Neural cell (in vitro differentiated cells): ENCODE measurements at regions not wholly inside any gene's neighbourhood (a gene's known extent, or its start where the extent isn't known, plus 50 kb on each side); places are given as distances from the start of the nearest gene placed in this dataset.

Source experiments
- H2AFZ ChIP-seq: fragments of 200-600, 300-800 bp; sonication (generic), shearing (Covaris generic); 2 replicates; pipeline ENCODE4 v1.6.0; 2014; ENCODE audit warnings: low read depth, mild to moderate bottlenecking, antibody characterized with exemption, low read length, moderate library complexity
- H3F3A ChIP-seq: fragments of 200-600 bp; shearing (Covaris generic); 2 replicates; pipeline ENCODE4 v1.6.1; 2016; ENCODE audit warnings: mild to moderate bottlenecking, moderate library complexity, mixed read lengths, antibody characterized with exemption, low read length; ENCODE audit not compliant: insufficient read depth, poor library complexity, severe bottlenecking
- H3K27ac ChIP-seq: fragments of 200-600, 300-800 bp; sonication (generic), shearing (Covaris generic); 2 replicates; pipeline ENCODE4 v1.5.1; 2014; ENCODE audit warnings: mild to moderate bottlenecking, low read length, moderate library complexity
- H3K27me3 ChIP-seq: fragments of 300-800, 200-600 bp; sonication (generic), shearing (Covaris generic); 2 replicates; pipeline ENCODE4 v1.6.0; 2014; ENCODE audit warnings: mild to moderate bottlenecking, low read depth, low read length, moderate library complexity; ENCODE audit not compliant: insufficient read depth
- H3K36me3 ChIP-seq: fragments of 300-800, 200-600 bp; sonication (generic), shearing (Covaris generic); 2 replicates; pipeline ENCODE4 v1.5.1; 2014; ENCODE audit warnings: mild to moderate bottlenecking, antibody characterized with exemption, low read length, moderate library complexity; ENCODE audit not compliant: insufficient read depth
- H3K4me2 ChIP-seq: fragments of 300-800, 200-600 bp; sonication (generic), shearing (Covaris generic); 2 replicates; pipeline ENCODE4 v1.6.0; 2014; ENCODE audit warnings: mild to moderate bottlenecking, low read length
- H3K4me3 ChIP-seq: fragments of 300-800, 200-600 bp; sonication (generic), shearing (Covaris generic); 2 replicates; pipeline ENCODE4 v1.5.1; 2014; ENCODE audit warnings: mild to moderate bottlenecking, low read length, moderate library complexity
- H3K79me2 ChIP-seq: fragments of 200-600 bp; shearing (Covaris generic); replicated peaks from 2 replicates; pipeline ENCODE4 v1.6.0; 2014; ENCODE audit warnings: mild to moderate bottlenecking, low read length, moderate library complexity; ENCODE audit not compliant: insufficient read depth
- H3K9ac ChIP-seq: fragments of 300-800, 200-600 bp; sonication (generic), shearing (Covaris generic); 2 replicates; pipeline ENCODE4 v1.6.1; 2016; ENCODE audit warnings: mild to moderate bottlenecking, low read length, mixed read lengths
- H3K9me2 ChIP-seq: fragments of 200-600 bp; shearing (Covaris generic); 2 replicates; pipeline ENCODE4 v1.6.1; 2016; ENCODE audit warnings: mild to moderate bottlenecking, low read length, mixed read lengths; ENCODE audit not compliant: insufficient read depth
- H3K9me3 ChIP-seq: fragments of 200-600, 300-800 bp; sonication (generic), shearing (Covaris generic); 2 replicates; pipeline ENCODE4 v1.6.1; 2016; ENCODE audit warnings: mild to moderate bottlenecking, mixed run types, low read length, moderate library complexity, mixed read lengths
- H4K20me1 ChIP-seq: fragments of 200-600 bp; shearing (Covaris generic); 2 replicates; pipeline ENCODE4 v1.6.1; 2016; ENCODE audit warnings: mild to moderate bottlenecking, mixed run types; ENCODE audit not compliant: insufficient read depth
- EP300 ChIP-seq: fragments of 450-650 bp; conservative IDR thresholded peaks from 2 replicates; pipeline ENCODE4 v1.6.1; 2014; ENCODE audit warnings: antibody characterized with exemption, mild to moderate bottlenecking, moderate library complexity; ENCODE audit not compliant: poor library complexity, severe bottlenecking
- EZH2 ChIP-seq: fragments of 200-600, 300-800 bp; shearing (Covaris generic), sonication (generic); IDR thresholded peaks from 2 replicates; pipeline ENCODE4 v1.6.1; 2014; ENCODE audit warnings: antibody characterized with exemption, low read length, borderline replicate concordance, mild to moderate bottlenecking; ENCODE audit not compliant: insufficient read depth, poor library complexity, severe bottlenecking
- MXI1 ChIP-seq: fragments of 450-650 bp; conservative IDR thresholded peaks from 2 replicates; pipeline ENCODE4 v1.6.1; 2014; ENCODE audit warnings: antibody characterized with exemption, mild to moderate bottlenecking; ENCODE audit not compliant: poor library complexity, severe bottlenecking
- POLR2AphosphoS5 ChIP-seq: IDR thresholded peaks from 2 replicates; pipeline ENCODE4 v1.6.1; 2012
- RAD21 ChIP-seq: fragments of 450-650 bp; conservative IDR thresholded peaks from 2 replicates; pipeline ENCODE4 v1.6.1; 2014; ENCODE audit warnings: antibody characterized with exemption, mild to moderate bottlenecking, moderate library complexity
- REST ChIP-seq: IDR thresholded peaks from 2 replicates; pipeline ENCODE4 v1.6.1; 2012; ENCODE audit warnings: borderline replicate concordance
- SMC3 ChIP-seq: fragments of 450-650 bp; conservative IDR thresholded peaks from 2 replicates; pipeline ENCODE4 v1.6.1; 2014; ENCODE audit warnings: antibody characterized with exemption, mild to moderate bottlenecking, moderate library complexity; ENCODE audit not compliant: poor library complexity
- TAF1 ChIP-seq: IDR thresholded peaks from 2 replicates; pipeline ENCODE4 v1.6.1; 2012; ENCODE audit warnings: low read depth
- TF ChIP-seq, protein P1 (sequence below): fragments of 450-650 bp; IDR thresholded peaks from 2 replicates; pipeline ENCODE4 v1.5.1; 2014; ENCODE audit warnings: antibody characterized with exemption, mild to moderate bottlenecking, moderate library complexity; ENCODE audit not compliant: poor library complexity, severe bottlenecking

DNA sequence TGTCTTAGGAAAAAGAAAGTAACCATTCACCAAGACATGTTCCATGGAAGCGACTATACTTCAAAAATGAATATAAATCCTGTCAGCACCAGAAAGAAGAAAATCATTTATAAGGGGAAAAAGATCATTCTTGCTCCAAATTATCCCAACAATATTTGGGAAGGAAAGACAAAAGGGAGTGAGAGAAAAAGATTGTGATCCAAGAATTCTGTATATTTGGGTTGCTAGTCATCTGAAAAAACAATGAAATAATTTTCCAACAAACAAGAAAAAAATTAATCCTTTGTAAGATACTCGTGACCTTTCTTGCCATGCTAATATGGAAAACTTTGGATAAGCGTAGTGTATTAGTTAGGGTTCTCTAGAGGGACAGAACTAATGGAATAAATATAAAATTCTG, 163.2 kb upstream of the ZNF32 start:
- H3K9me3 ChIP-seq = no peaks in the 10 kb centered on the region
- TF ChIP-seq SMC3 (no peak), TAF1 (no peak), POLR2AphosphoS5 (no peak), EP300 (no peak), REST (no peak)
- H3K4me3 ChIP-seq = no peak overlapping the region

GRCh38 chr10:43809211-43809930, 160.7 kb upstream of the ZNF32 start:
- no peaks in the 10 kb centered on the region for H3F3A ChIP-seq
- no peak overlapping the region for H3K4me3 ChIP-seq
- H3K79me2 ChIP-seq = no peaks in the 10 kb centered on the region
- H3K36me3 ChIP-seq = no peaks in the 10 kb centered on the region
- H3K4me2 ChIP-seq = no peak overlapping the region
- no peaks in the 10 kb centered on the region for H3K9me2 ChIP-seq
- H3K9me3 ChIP-seq = no peaks in the 10 kb centered on the region
- no peak overlapping the region for H3K27ac ChIP-seq
- TF ChIP-seq MXI1 = no peak
- no peak for TF ChIP-seq POLR2AphosphoS5
- TF ChIP-seq, protein P1, sequence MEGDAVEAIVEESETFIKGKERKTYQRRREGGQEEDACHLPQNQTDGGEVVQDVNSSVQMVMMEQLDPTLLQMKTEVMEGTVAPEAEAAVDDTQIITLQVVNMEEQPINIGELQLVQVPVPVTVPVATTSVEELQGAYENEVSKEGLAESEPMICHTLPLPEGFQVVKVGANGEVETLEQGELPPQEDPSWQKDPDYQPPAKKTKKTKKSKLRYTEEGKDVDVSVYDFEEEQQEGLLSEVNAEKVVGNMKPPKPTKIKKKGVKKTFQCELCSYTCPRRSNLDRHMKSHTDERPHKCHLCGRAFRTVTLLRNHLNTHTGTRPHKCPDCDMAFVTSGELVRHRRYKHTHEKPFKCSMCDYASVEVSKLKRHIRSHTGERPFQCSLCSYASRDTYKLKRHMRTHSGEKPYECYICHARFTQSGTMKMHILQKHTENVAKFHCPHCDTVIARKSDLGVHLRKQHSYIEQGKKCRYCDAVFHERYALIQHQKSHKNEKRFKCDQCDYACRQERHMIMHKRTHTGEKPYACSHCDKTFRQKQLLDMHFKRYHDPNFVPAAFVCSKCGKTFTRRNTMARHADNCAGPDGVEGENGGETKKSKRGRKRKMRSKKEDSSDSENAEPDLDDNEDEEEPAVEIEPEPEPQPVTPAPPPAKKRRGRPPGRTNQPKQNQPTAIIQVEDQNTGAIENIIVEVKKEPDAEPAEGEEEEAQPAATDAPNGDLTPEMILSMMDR = no peak
- TF ChIP-seq TAF1 = no peak
- no peak for TF ChIP-seq EP300
- TF ChIP-seq RAD21 = no peak
- no peak for TF ChIP-seq REST
- no peak for TF ChIP-seq SMC3
- TF ChIP-seq EZH2 = no peak
- H3K9ac ChIP-seq = no peak overlapping the region
- H2AFZ ChIP-seq = no peak overlapping the region
- no peaks in the 10 kb centered on the region for H4K20me1 ChIP-seq
- H3K27me3 ChIP-seq = no peaks in the 10 kb centered on the region

More for the DNA sequence above, 163.2 kb upstream of the ZNF32 start:
- Histone ChIP-seq H3K36me3 (no peaks in the 10 kb centered on the region), H3K27me3 (no peaks in the 10 kb centered on the region), H4K20me1 (no peaks in the 10 kb centered on the region), H3K9me2 (no peaks in the 10 kb centered on the region), H3K4me2 (no peak overlapping the region), H3K9ac (no peak overlapping the region), H2AFZ (no peak overlapping the region), H3K79me2 (no peaks in the 10 kb centered on the region), H3F3A (no peaks in the 10 kb centered on the region), H3K27ac (no peak overlapping the region)
